A673 (cell line): ENCODE measurements at regions not wholly inside any gene's neighbourhood (a gene's known extent, or its start where the extent isn't known, plus 50 kb on each side); places are given as distances from the start of the nearest gene placed in this dataset.

Experiments used
- EZH2 ChIP-seq: fragments of 200-600 bp; sonication (generic); IDR thresholded peaks from 2 replicates; pipeline ENCODE4 v1.6.1; 2017; ENCODE audit warnings: borderline replicate concordance, low read depth, mild to moderate bottlenecking, mixed read lengths, antibody characterized with exemption, low read length; ENCODE audit not compliant: poor library complexity, severe bottlenecking
- TF ChIP-seq, protein P1 (sequence below): fragments of 300-800, 200-600 bp; sonication (generic); conservative IDR thresholded peaks from 2 replicates; pipeline ENCODE4 v1.5.1; 2017; ENCODE audit warnings: low read depth, mild to moderate bottlenecking, antibody characterized with exemption, low read length, moderate library complexity, mixed read lengths

DNA sequence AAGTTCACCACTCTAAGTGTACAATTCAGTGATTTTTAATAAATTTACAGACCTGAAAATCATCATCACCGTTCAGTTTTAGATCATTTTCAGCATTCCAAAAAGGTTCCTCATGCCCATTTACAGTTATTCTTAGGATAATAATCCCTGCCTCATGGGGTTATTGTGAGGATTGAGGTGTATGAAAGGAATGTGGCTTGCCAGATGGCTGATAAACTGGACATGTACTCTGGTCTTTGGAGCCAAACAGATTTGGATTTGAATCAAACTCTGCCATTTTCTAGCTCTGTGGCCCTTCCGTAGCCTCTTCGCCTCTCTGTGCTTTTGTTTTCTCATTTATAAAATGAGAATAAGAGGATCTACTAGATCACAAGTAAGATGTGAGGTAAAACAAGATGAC lies 53.9 kb upstream of the GPRC5B start:
- TF ChIP-seq, protein P1, sequence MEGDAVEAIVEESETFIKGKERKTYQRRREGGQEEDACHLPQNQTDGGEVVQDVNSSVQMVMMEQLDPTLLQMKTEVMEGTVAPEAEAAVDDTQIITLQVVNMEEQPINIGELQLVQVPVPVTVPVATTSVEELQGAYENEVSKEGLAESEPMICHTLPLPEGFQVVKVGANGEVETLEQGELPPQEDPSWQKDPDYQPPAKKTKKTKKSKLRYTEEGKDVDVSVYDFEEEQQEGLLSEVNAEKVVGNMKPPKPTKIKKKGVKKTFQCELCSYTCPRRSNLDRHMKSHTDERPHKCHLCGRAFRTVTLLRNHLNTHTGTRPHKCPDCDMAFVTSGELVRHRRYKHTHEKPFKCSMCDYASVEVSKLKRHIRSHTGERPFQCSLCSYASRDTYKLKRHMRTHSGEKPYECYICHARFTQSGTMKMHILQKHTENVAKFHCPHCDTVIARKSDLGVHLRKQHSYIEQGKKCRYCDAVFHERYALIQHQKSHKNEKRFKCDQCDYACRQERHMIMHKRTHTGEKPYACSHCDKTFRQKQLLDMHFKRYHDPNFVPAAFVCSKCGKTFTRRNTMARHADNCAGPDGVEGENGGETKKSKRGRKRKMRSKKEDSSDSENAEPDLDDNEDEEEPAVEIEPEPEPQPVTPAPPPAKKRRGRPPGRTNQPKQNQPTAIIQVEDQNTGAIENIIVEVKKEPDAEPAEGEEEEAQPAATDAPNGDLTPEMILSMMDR = no peak
- TF ChIP-seq EZH2 = no peak
